A673 (cell line): ENCODE measurements at regions not wholly inside any gene's neighbourhood (a gene's known extent, or its start where the extent isn't known, plus 50 kb on each side); places are given as distances from the start of the nearest gene placed in this dataset.

Experiments used
- CTCF ChIP-seq: fragments of 300-800, 200-600 bp; sonication (generic); conservative IDR thresholded peaks from 2 replicates; pipeline ENCODE4 v1.5.1; 2017; ENCODE audit warnings: low read depth, mild to moderate bottlenecking, antibody characterized with exemption, low read length, moderate library complexity, mixed read lengths
- EZH2 ChIP-seq: fragments of 200-600 bp; sonication (generic); IDR thresholded peaks from 2 replicates; pipeline ENCODE4 v1.6.1; 2017; ENCODE audit warnings: borderline replicate concordance, low read depth, mild to moderate bottlenecking, mixed read lengths, antibody characterized with exemption, low read length; ENCODE audit not compliant: poor library complexity, severe bottlenecking

DNA sequence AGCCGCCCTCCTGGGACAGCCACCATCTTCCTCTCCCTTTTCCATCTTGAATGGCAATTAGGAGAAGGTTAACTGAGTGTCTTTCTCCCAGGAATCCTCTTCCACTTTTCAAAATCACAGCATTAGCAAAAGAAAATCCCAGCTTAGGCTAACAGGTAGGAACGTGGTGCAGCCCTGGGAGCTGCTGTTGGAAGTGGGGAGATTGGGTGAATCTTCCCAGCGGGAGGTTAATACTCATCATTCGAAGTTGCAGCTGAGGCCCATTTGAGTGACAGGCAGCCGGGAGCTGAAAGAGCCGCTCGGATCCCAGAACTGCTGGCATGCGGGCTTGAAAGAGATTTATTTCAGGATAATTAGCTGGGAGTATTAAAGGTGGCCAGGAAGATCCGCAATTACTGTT lies 306.0 kb downstream of the BCL11A start:
- TF ChIP-seq EZH2 (no peak), CTCF (no peak)
